LNCAP (cell line): ENCODE measurements at regions not wholly inside any gene's neighbourhood (a gene's known extent, or its start where the extent isn't known, plus 50 kb on each side); places are given as distances from the start of the nearest gene placed in this dataset.

ENCODE experiments used
- CTCF ChIP-seq: fragments of 450-650 bp; IDR thresholded peaks from 2 replicates; pipeline ENCODE4 v1.5.1; 2017; ENCODE audit warnings: mild to moderate bottlenecking

GRCh38 chr22:26953012-26953883, 295.9 kb downstream of the MIAT start:
- no peak for TF ChIP-seq CTCF

GRCh38 chr22:26956371-26956770, 299.0 kb downstream of the MIAT start:
- TF ChIP-seq CTCF: no peak

- TF ChIP-seq CTCF: no peak
These were observed 299.8 kb downstream of the MIAT start for GRCh38 chr22:26957176-26957575.

- no peak for TF ChIP-seq CTCF
These were observed 300.5 kb downstream of the MIAT start for GRCh38 chr22:26957897-26958296.

- no peak for TF ChIP-seq CTCF
These were observed 301.0 kb downstream of the MIAT start for GRCh38 chr22:26958378-26958777.

- no peak for TF ChIP-seq CTCF
These were observed 307.3 kb downstream of the MIAT start for GRCh38 chr22:26964642-26965041.

- TF ChIP-seq CTCF: no peak
These were observed 309.9 kb downstream of the MIAT start for GRCh38 chr22:26967282-26967681.
